ENCODE measurements at regions not wholly inside any gene's neighbourhood (a gene's known extent, or its start where the extent isn't known, plus 50 kb on each side); places are given as distances from the start of the nearest gene placed in this dataset.
A peak's percentile ranks its signal among the peaks of the same experiment; 100 is the strongest.

GRCh38 chr13:31440132-31440531 is 240.4 kb downstream of the B3GLCT start:
- H4K20me1 ChIP-seq (ENCODE audit: insufficient read depth, low read length) = no peaks in the 10 kb centered on the region
- no peaks in the 10 kb centered on the region for H3K27me3 ChIP-seq (ENCODE audit: insufficient read depth, low read length)
- peaks cover 8% of the 10 kb centered on the region for H3K4me1 ChIP-seq (ENCODE audit: insufficient read depth, low read length)
- no peaks in the 10 kb centered on the region for H3K9me3 ChIP-seq (ENCODE audit: low read depth, low read length)
- TF ChIP-seq CTCF (IDR thresholded peaks at IDR 0.05; ENCODE audit: extremely low read depth, low read depth, low read length) = no peak
- no peak overlapping the region for H2AFZ ChIP-seq (ENCODE audit: low read length)
- H3K36me3 ChIP-seq (ENCODE audit: insufficient read depth, low read length) = no peaks in the 10 kb centered on the region
- H3K79me2 ChIP-seq (ENCODE audit: insufficient read depth, low read length) = no peaks in the 10 kb centered on the region
- no peak for DNase-seq (ENCODE audit: insufficient read length, low spot score, missing footprints)
- H3K4me3 ChIP-seq (ENCODE audit: insufficient read depth, low read length) = no peak overlapping the region
- H3K4me2 ChIP-seq (ENCODE audit: insufficient read depth, low read length) = no peak overlapping the region
- H3K27ac ChIP-seq (ENCODE audit: low read depth, low read length) = no peak overlapping the region

GRCh38 chr13:31441800-31442510 is 242.2 kb downstream of the B3GLCT start:
- Histone ChIP-seq H3K4me2 (ENCODE audit: insufficient read depth, low read length) (no peak overlapping the region), H3K36me3 (ENCODE audit: insufficient read depth, low read length) (no peaks in the 10 kb centered on the region), H3K27ac (ENCODE audit: low read depth, low read length) (no peak overlapping the region), H3K4me3 (ENCODE audit: insufficient read depth, low read length) (no peak overlapping the region), H3K27me3 (ENCODE audit: insufficient read depth, low read length) (no peaks in the 10 kb centered on the region), H2AFZ (ENCODE audit: low read length) (peak overlapping the region; percentile 23), H3K79me2 (ENCODE audit: insufficient read depth, low read length) (no peaks in the 10 kb centered on the region), H3K9me3 (ENCODE audit: low read depth, low read length) (no peaks in the 10 kb centered on the region), H4K20me1 (ENCODE audit: insufficient read depth, low read length) (no peaks in the 10 kb centered on the region), H3K4me1 (ENCODE audit: insufficient read depth, low read length) (peaks cover 5% of the 10 kb centered on the region)
- TF ChIP-seq CTCF (IDR thresholded peaks at IDR 0.05; ENCODE audit: extremely low read depth, low read depth, low read length) = no peak
- DNase-seq (ENCODE audit: insufficient read length, low spot score, missing footprints) = no peak

- Histone ChIP-seq H3K4me1 (ENCODE audit: insufficient read depth, low read length) (peaks cover 5% of the 10 kb centered on the region), H4K20me1 (ENCODE audit: insufficient read depth, low read length) (no peaks in the 10 kb centered on the region), H3K4me3 (ENCODE audit: insufficient read depth, low read length) (no peak overlapping the region), H3K9me3 (ENCODE audit: low read depth, low read length) (no peaks in the 10 kb centered on the region), H2AFZ (ENCODE audit: low read length) (no peak overlapping the region), H3K79me2 (ENCODE audit: insufficient read depth, low read length) (no peaks in the 10 kb centered on the region), H3K36me3 (ENCODE audit: insufficient read depth, low read length) (no peaks in the 10 kb centered on the region), H3K27ac (ENCODE audit: low read depth, low read length) (no peak overlapping the region), H3K27me3 (ENCODE audit: insufficient read depth, low read length) (no peaks in the 10 kb centered on the region), H3K4me2 (ENCODE audit: insufficient read depth, low read length) (no peak overlapping the region)
- DNase-seq (ENCODE audit: insufficient read length, low spot score, missing footprints) = no peak
- TF ChIP-seq CTCF (IDR thresholded peaks at IDR 0.05; ENCODE audit: extremely low read depth, low read depth, low read length) = no peak
Observed at GRCh38 chr13:31442571-31442970, 242.8 kb downstream of the B3GLCT start.

GRCh38 chr13:31444266-31444856 is 244.6 kb downstream of the B3GLCT start:
- Histone ChIP-seq H2AFZ (ENCODE audit: low read length) (peak overlapping the region; percentile 54), H3K79me2 (ENCODE audit: insufficient read depth, low read length) (no peaks in the 10 kb centered on the region), H3K4me1 (ENCODE audit: insufficient read depth, low read length) (peaks cover 5% of the 10 kb centered on the region), H4K20me1 (ENCODE audit: insufficient read depth, low read length) (no peaks in the 10 kb centered on the region), H3K4me2 (ENCODE audit: insufficient read depth, low read length) (no peak overlapping the region), H3K27ac (ENCODE audit: low read depth, low read length) (no peak overlapping the region), H3K9me3 (ENCODE audit: low read depth, low read length) (no peaks in the 10 kb centered on the region), H3K36me3 (ENCODE audit: insufficient read depth, low read length) (no peaks in the 10 kb centered on the region), H3K4me3 (ENCODE audit: insufficient read depth, low read length) (no peak overlapping the region), H3K27me3 (ENCODE audit: insufficient read depth, low read length) (no peaks in the 10 kb centered on the region)
- no peak for TF ChIP-seq CTCF (IDR thresholded peaks at IDR 0.05; ENCODE audit: extremely low read depth, low read depth, low read length)
- no peak for DNase-seq (ENCODE audit: insufficient read length, low spot score, missing footprints)

Data from osteoblast (primary cell).